Lower leg skin (tissue), 3 donors: ENCODE measurements at regions not wholly inside any gene's neighbourhood (a gene's known extent, or its start where the extent isn't known, plus 50 kb on each side); places are given as distances from the start of the nearest gene placed in this dataset.

ENCODE experiments used
- POLR2A ChIP-seq, 2 donors: fragments of 450-650 bp; IDR thresholded peaks; one replicate each; pipeline ENCODE4 v1.6.1; 2016 to 2017; ENCODE audit warnings: antibody characterized with exemption in 2 of 2, mild to moderate bottlenecking in 1 of 2, moderate library complexity in 1 of 2
- TF ChIP-seq, protein P1 (sequence below), 3 donors: fragments of 450-650 bp; IDR thresholded peaks; one replicate each; pipeline ENCODE4 v1.5.1; 2016; ENCODE audit warnings: antibody characterized with exemption in 3 of 3, mild to moderate bottlenecking in 3 of 3, moderate library complexity in 2 of 3

DNA sequence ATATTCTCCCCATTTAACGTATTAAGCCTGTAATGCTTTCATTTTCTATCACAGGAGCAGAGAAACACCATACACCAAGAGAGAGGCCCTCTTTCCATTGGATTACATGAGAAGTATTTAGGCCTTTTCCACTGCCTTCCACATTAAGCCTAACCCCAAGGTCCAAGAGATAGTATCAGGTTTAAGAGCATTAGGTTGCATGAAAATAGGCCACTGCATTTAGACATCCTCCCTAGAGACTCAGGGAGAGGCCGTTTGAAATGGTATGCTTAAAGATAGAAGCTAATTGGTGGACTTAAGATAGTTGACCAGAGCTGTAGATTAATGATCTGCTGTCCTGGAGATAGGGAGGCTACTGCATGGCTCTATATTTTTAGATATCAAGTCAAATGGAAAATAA, 128.5 kb upstream of the PTPRM start:
- TF ChIP-seq, protein P1, sequence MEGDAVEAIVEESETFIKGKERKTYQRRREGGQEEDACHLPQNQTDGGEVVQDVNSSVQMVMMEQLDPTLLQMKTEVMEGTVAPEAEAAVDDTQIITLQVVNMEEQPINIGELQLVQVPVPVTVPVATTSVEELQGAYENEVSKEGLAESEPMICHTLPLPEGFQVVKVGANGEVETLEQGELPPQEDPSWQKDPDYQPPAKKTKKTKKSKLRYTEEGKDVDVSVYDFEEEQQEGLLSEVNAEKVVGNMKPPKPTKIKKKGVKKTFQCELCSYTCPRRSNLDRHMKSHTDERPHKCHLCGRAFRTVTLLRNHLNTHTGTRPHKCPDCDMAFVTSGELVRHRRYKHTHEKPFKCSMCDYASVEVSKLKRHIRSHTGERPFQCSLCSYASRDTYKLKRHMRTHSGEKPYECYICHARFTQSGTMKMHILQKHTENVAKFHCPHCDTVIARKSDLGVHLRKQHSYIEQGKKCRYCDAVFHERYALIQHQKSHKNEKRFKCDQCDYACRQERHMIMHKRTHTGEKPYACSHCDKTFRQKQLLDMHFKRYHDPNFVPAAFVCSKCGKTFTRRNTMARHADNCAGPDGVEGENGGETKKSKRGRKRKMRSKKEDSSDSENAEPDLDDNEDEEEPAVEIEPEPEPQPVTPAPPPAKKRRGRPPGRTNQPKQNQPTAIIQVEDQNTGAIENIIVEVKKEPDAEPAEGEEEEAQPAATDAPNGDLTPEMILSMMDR (IDR thresholded peaks at IDR 0.05) = no peak
- TF ChIP-seq POLR2A (IDR thresholded peaks at IDR 0.05) = no peak
